CD1c-positive myeloid dendritic cell (primary cell): ENCODE measurements at regions not wholly inside any gene's neighbourhood (a gene's known extent, or its start where the extent isn't known, plus 50 kb on each side); places are given as distances from the start of the nearest gene placed in this dataset.

Experiments used
- DNase-seq: peaks from one replicate; pipeline ENCODE4 v3.0.0-alpha.2; 2016; ENCODE audit errors: extremely low spot score

GRCh38 chr18:61948846-61949438 lies 56.1 kb upstream of the RNF152 start:
- DNase-seq = no peak

DNA sequence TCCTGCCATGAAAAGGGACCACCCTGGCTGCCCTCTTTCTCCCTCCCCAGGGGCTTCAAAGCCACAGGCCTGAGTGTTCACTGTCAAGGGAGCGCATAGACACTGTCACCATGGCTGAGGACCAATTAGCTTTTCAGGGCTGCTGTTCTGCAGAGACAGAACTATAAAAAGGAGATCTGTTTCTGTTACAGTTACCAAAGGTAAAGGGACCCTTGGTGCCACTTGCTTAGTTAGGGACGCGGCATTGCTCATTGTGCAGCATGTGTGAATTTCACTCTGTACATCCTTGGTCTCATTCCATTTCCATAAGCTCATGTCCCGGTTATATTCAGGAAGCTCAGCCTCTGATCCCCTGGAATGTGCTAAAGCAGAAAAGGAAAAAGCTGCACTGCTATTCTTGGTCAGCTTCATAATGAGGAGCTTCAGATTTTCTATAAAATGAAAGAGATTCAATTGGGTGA lies 55.5 kb upstream of the RNF152 start:
- DNase-seq = no peak

DNA sequence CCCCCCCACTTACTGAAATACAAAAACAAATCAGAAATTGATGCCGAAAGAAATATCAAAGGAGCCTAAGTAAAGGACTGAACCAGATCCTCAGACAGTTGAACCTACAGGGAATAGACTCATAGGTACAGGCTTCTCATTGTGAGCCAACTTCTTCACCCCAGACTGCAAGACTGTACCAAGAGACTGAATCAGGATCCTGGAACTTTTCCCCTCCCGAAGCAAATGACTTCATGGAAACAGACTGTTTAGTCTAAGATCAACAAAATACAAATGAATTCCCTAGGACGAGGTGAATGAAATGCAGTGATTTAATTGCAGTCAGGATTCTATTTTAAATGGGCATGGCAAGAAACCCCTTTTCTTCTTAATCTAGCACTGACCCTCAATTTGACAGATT lies 53.6 kb upstream of the RNF152 start:
- DNase-seq = no peak

DNA sequence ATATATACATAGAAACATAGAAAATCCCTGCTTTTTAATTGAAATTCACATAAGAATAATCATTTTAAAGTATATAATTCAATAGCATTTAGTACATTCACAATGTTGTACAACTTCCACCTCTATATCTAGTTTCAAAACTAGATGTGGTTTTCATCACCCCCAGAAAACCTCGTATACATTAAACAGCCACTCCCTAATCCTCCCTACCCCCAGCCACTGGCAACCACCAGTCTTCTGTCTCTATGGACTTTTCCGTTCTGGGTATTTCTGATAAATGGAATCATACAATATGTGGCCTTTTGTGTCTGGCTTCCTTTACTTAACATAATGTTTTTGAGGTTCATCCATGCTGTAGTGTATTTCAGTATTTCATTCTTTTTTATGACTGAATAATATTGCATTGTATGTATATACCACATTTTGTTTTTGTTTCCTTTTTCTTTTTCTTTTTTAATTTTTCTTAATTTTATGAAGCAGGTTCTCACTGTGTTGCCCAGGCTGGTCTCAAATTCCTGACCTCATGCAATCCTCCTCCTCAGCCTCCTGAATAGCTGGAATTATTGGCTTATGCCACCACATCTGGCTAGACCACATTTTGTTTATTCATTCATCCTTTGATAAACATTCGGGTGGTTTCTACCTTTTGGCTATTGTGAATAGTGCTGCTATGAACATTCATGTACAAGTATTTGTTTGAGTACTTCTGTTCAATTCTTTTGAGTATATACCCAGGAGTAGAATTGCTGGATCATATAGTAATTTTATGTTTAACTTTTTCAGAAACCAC lies 50.6 kb upstream of the RNF152 start:
- no peak for DNase-seq
